ENCODE measurements at regions not wholly inside any gene's neighbourhood (a gene's known extent, or its start where the extent isn't known, plus 50 kb on each side); places are given as distances from the start of the nearest gene placed in this dataset.

GRCh38 chr9:18202924-18203323, 271.0 kb upstream of the ADAMTSL1 start:
- FAIRE-seq (no peak), DNase-seq (ENCODE audit: insufficient read length, low spot score) (no peak)

GRCh38 chr9:18207735-18208134, 266.2 kb upstream of the ADAMTSL1 start:
- DNase-seq (ENCODE audit: insufficient read length, low spot score) (no peak), FAIRE-seq (no peak)

GRCh38 chr9:18208166-18209059, 265.5 kb upstream of the ADAMTSL1 start:
- FAIRE-seq: no peak
- DNase-seq (ENCODE audit: insufficient read length, low spot score): peak; percentile 17

- no peak for FAIRE-seq
- DNase-seq (ENCODE audit: insufficient read length, low spot score): no peak
Measured at GRCh38 chr9:18215626-18216025, 258.3 kb upstream of the ADAMTSL1 start.

GRCh38 chr9:18216376-18216775, 257.6 kb upstream of the ADAMTSL1 start:
- no peak for FAIRE-seq
- no peak for DNase-seq (ENCODE audit: insufficient read length, low spot score)

GRCh38 chr9:18228101-18228500, 245.9 kb upstream of the ADAMTSL1 start:
- DNase-seq (ENCODE audit: insufficient read length, low spot score) (no peak), FAIRE-seq (no peak)

GRCh38 chr9:18229992-18230676, 243.8 kb upstream of the ADAMTSL1 start:
- FAIRE-seq: no peak
- DNase-seq (ENCODE audit: insufficient read length, low spot score): no peak

- FAIRE-seq (no peak), DNase-seq (ENCODE audit: insufficient read length, low spot score) (no peak)
Measured at GRCh38 chr9:18233311-18233710, 240.6 kb upstream of the ADAMTSL1 start.

GRCh38 chr9:18233776-18234445, 240.0 kb upstream of the ADAMTSL1 start:
- DNase-seq (ENCODE audit: insufficient read length, low spot score) (no peak), FAIRE-seq (no peak)

GRCh38 chr9:18235181-18235908, 238.6 kb upstream of the ADAMTSL1 start:
- FAIRE-seq (no peak), DNase-seq (ENCODE audit: insufficient read length, low spot score) (no peak)

- DNase-seq (ENCODE audit: insufficient read length, low spot score) (no peak), FAIRE-seq (no peak)
Measured at GRCh38 chr9:18236336-18236735, 237.6 kb upstream of the ADAMTSL1 start.

- FAIRE-seq (no peak), DNase-seq (ENCODE audit: insufficient read length, low spot score) (no peak)
Measured at GRCh38 chr9:18237776-18238175, 236.2 kb upstream of the ADAMTSL1 start.

- FAIRE-seq (no peak), DNase-seq (ENCODE audit: insufficient read length, low spot score) (peak; percentile 24)
Measured at GRCh38 chr9:18238254-18238653, 235.7 kb upstream of the ADAMTSL1 start.

GRCh38 chr9:18238752-18239447, 235.1 kb upstream of the ADAMTSL1 start:
- DNase-seq (ENCODE audit: insufficient read length, low spot score): no peak
- FAIRE-seq: no peak

GRCh38 chr9:18240213-18240612, 233.7 kb upstream of the ADAMTSL1 start:
- no peak for FAIRE-seq
- no peak for DNase-seq (ENCODE audit: insufficient read length, low spot score)

- DNase-seq (ENCODE audit: insufficient read length, low spot score) (no peak), FAIRE-seq (no peak)
Measured at GRCh38 chr9:18245911-18246310, 228.0 kb upstream of the ADAMTSL1 start.

GRCh38 chr9:18250053-18250452, 223.9 kb upstream of the ADAMTSL1 start:
- FAIRE-seq (no peak), DNase-seq (ENCODE audit: insufficient read length, low spot score) (no peak)

- no peak for DNase-seq (ENCODE audit: insufficient read length, low spot score)
- FAIRE-seq: no peak
Measured at GRCh38 chr9:18253950-18254349, 220.0 kb upstream of the ADAMTSL1 start.

- FAIRE-seq: no peak
- DNase-seq (ENCODE audit: insufficient read length, low spot score): peak; percentile 33
Measured at GRCh38 chr9:18255158-18255629, 218.8 kb upstream of the ADAMTSL1 start.

- FAIRE-seq (no peak), DNase-seq (ENCODE audit: insufficient read length, low spot score) (no peak)
Measured at GRCh38 chr9:18255747-18256146, 218.2 kb upstream of the ADAMTSL1 start.

All from HTR-8/SVneo (cell line).